ENCODE measurements at regions not wholly inside any gene's neighbourhood (a gene's known extent, or its start where the extent isn't known, plus 50 kb on each side); places are given as distances from the start of the nearest gene placed in this dataset.
"Not testable (repeated sequence)": the region's sequence is repeated elsewhere in the genome, so short reads cannot be mapped to it uniquely, and the experiment has no call there.

- TF ChIP-seq CTCF (IDR thresholded peaks at IDR 0.05); POLR2A (IDR thresholded peaks at IDR 0.05); POLR2AphosphoS5 (IDR thresholded peaks at IDR 0.05); EP300 (IDR thresholded peaks at IDR 0.05; ENCODE audit: low read depth): not testable (repeated sequence)
These were observed 211.0 kb downstream of the ATP6V0E2 start for GRCh38 chr7:150084724-150085123.
